GM23338 (cell line): ENCODE measurements at regions not wholly inside any gene's neighbourhood (a gene's known extent, or its start where the extent isn't known, plus 50 kb on each side); places are given as distances from the start of the nearest gene placed in this dataset.

Experiments used
- ATAC-seq: fragments of 200-7000 bp; cut with Tn5 transposase; 3 replicates; pipeline ENCODE4 v1.9.1; 2020
- DNase-seq: peaks from one replicate; pipeline ENCODE4 v3.0.0-alpha.2; 2015; ENCODE audit warnings: low spot score
- H2AFZ ChIP-seq: fragments of 200-600 bp; sonication (generic); 2 replicates; pipeline ENCODE4 v1.8.0; 2016; ENCODE audit warnings: antibody characterized with exemption, mild to moderate bottlenecking, moderate library complexity
- H3F3A ChIP-seq: fragments of 200-600 bp; sonication (generic); replicated peaks from 2 replicates; pipeline ENCODE4 v1.8.0; 2017; ENCODE audit warnings: antibody characterized with exemption, mixed run types, low read depth
- H3K27ac ChIP-seq: fragments of 200-600 bp; sonication (generic); 2 replicates; pipeline ENCODE4 v1.6.1; 2016; ENCODE audit warnings: low read depth
- H3K27me3 ChIP-seq: fragments of 200-600 bp; sonication (generic); 2 replicates; pipeline ENCODE4 v1.8.0; 2016; ENCODE audit warnings: mild to moderate bottlenecking, mixed run types, moderate library complexity; ENCODE audit not compliant: insufficient read depth
- H3K36me3 ChIP-seq: fragments of 200-600 bp; sonication (generic); 2 replicates; pipeline ENCODE4 v1.8.0; 2016; ENCODE audit warnings: mild to moderate bottlenecking; ENCODE audit not compliant: insufficient read depth
- H3K4me1 ChIP-seq: fragments of 200-600 bp; sonication (generic); 2 replicates; pipeline ENCODE4 v1.8.0; 2016; ENCODE audit warnings: mild to moderate bottlenecking, moderate library complexity; ENCODE audit not compliant: insufficient read depth
- H3K4me2 ChIP-seq: fragments of 200-600 bp; sonication (generic); 2 replicates; pipeline ENCODE4 v1.7.1; 2017; ENCODE audit warnings: mixed run types
- H3K4me3 ChIP-seq: fragments of 200-600 bp; sonication (generic); 2 replicates; pipeline ENCODE4 v1.6.1; 2016; ENCODE audit warnings: mixed run types
- H3K79me2 ChIP-seq: fragments of 200-600 bp; sonication (generic); replicated peaks from 2 replicates; pipeline ENCODE4 v1.8.0; 2017; ENCODE audit warnings: mild to moderate bottlenecking; ENCODE audit not compliant: insufficient read depth
- H3K9me2 ChIP-seq: fragments of 200-600 bp; sonication (generic); 2 replicates; pipeline ENCODE4 v1.8.0; 2017; ENCODE audit not compliant: insufficient read depth
- H4K20me1 ChIP-seq: fragments of 200-600 bp; sonication (generic); replicated peaks from 2 replicates; pipeline ENCODE4 v1.8.0; 2017; ENCODE audit warnings: mild to moderate bottlenecking; ENCODE audit not compliant: insufficient read depth
- H3K27ac Mint-ChIP-seq: 2 replicates; pipeline ENCODE4 v1.8.0; 2020; ENCODE audit warnings: inconsistent platforms, mild to moderate bottlenecking, moderate library complexity, mixed read lengths
- H3K27me3 Mint-ChIP-seq: 3 replicates; pipeline ENCODE4 v1.8.0; 2022; ENCODE audit warnings: low read depth, mild to moderate bottlenecking, moderate library complexity, mixed read lengths, inconsistent platforms; ENCODE audit not compliant: insufficient read depth, poor library complexity
- H3K36me3 Mint-ChIP-seq: 3 replicates; pipeline ENCODE4 v1.8.0; 2021; ENCODE audit warnings: low read depth, mild to moderate bottlenecking, inconsistent platforms, moderate library complexity, mixed read lengths
- H3K4me1 Mint-ChIP-seq: 3 replicates; pipeline ENCODE4 v1.8.0; 2020; ENCODE audit warnings: mild to moderate bottlenecking, inconsistent platforms, mixed read lengths
- H3K4me3 Mint-ChIP-seq: 3 replicates; pipeline ENCODE4 v1.8.0; 2021; ENCODE audit warnings: moderate library complexity, mild to moderate bottlenecking, inconsistent platforms, mixed read lengths
- H3K9me3 Mint-ChIP-seq: 3 replicates; pipeline ENCODE4 v1.8.0; 2020; ENCODE audit warnings: moderate library complexity, mild to moderate bottlenecking, inconsistent platforms, mixed read lengths
- CREB1 ChIP-seq: fragments of 250-450 bp; sonication (Bioruptor Pico); IDR thresholded peaks from 2 replicates; pipeline ENCODE4 v1.5.0; 2020; ENCODE audit warnings: low read depth, mild to moderate bottlenecking, moderate library complexity
- EZH2phosphoT487 ChIP-seq: fragments of 200-600 bp; sonication (generic); IDR thresholded peaks from one replicate; pipeline ENCODE4 v1.8.1; 2018; ENCODE audit warnings: antibody characterized with exemption; ENCODE audit not compliant: unreplicated experiment
- JUNB ChIP-seq: IDR thresholded peaks from one replicate; pipeline ENCODE4 v1.6.1; 2016; ENCODE audit warnings: antibody characterized with exemption; ENCODE audit not compliant: unreplicated experiment
- ZNF114 ChIP-seq: fragments of 250-450 bp; sonication (Bioruptor Pico); IDR thresholded peaks from 2 replicates; pipeline ENCODE4 v1.5.0; 2020; ENCODE audit warnings: mild to moderate bottlenecking, moderate library complexity
- ZNF331 ChIP-seq: fragments of 250-450 bp; sonication (Bioruptor Pico); IDR thresholded peaks from 2 replicates; pipeline ENCODE4 v1.5.0; 2020; ENCODE audit warnings: low read depth, mild to moderate bottlenecking, moderate library complexity
- ZNF462 ChIP-seq: fragments of 250-450 bp; sonication (Bioruptor Pico); IDR thresholded peaks from 2 replicates; pipeline ENCODE4 v1.5.0; 2020; ENCODE audit warnings: mild to moderate bottlenecking, moderate library complexity
- TF ChIP-seq, protein P1 (sequence below): IDR thresholded peaks from one replicate; pipeline ENCODE4 v1.6.1; 2018; ENCODE audit warnings: antibody characterized with exemption; ENCODE audit not compliant: unreplicated experiment

- H3K4me3 ChIP-seq, result no peak overlapping the region
- H3K27ac Mint-ChIP-seq, result no peak overlapping the region
- TF ChIP-seq CREB1 (CRISPR knock-in tag) (no peak), ZNF331 (CRISPR knock-in tag) (no peak), EZH2phosphoT487 (no peak), ZNF462 (CRISPR knock-in tag) (no peak), JUNB (no peak), ZNF114 (CRISPR knock-in tag) (no peak)
- TF ChIP-seq, protein P1, sequence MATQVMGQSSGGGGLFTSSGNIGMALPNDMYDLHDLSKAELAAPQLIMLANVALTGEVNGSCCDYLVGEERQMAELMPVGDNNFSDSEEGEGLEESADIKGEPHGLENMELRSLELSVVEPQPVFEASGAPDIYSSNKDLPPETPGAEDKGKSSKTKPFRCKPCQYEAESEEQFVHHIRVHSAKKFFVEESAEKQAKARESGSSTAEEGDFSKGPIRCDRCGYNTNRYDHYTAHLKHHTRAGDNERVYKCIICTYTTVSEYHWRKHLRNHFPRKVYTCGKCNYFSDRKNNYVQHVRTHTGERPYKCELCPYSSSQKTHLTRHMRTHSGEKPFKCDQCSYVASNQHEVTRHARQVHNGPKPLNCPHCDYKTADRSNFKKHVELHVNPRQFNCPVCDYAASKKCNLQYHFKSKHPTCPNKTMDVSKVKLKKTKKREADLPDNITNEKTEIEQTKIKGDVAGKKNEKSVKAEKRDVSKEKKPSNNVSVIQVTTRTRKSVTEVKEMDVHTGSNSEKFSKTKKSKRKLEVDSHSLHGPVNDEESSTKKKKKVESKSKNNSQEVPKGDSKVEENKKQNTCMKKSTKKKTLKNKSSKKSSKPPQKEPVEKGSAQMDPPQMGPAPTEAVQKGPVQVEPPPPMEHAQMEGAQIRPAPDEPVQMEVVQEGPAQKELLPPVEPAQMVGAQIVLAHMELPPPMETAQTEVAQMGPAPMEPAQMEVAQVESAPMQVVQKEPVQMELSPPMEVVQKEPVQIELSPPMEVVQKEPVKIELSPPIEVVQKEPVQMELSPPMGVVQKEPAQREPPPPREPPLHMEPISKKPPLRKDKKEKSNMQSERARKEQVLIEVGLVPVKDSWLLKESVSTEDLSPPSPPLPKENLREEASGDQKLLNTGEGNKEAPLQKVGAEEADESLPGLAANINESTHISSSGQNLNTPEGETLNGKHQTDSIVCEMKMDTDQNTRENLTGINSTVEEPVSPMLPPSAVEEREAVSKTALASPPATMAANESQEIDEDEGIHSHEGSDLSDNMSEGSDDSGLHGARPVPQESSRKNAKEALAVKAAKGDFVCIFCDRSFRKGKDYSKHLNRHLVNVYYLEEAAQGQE, result no peak
- H3K9me3 Mint-ChIP-seq, result peaks cover 4% of the 10 kb centered on the region; the same call in 1 of the 3 replicates
- H3K36me3 Mint-ChIP-seq, result no peaks in the 10 kb centered on the region
- H3F3A ChIP-seq, result no peaks in the 10 kb centered on the region
- no peak for DNase-seq
- ATAC-seq, result no peak
- peak overlapping the region; percentile 86; the same call in 1 of the 2 replicates for H2AFZ ChIP-seq
- no peaks in the 10 kb centered on the region for H4K20me1 ChIP-seq
- peaks cover 5% of the 10 kb centered on the region for H3K27me3 Mint-ChIP-seq
- 0 out of 2 replicates have a peak, but pooled peaks cover 10% of the 10 kb centered on the region for H3K9me2 ChIP-seq
- no peak overlapping the region for H3K4me2 ChIP-seq
- H3K4me3 Mint-ChIP-seq, result no peak overlapping the region
- peaks cover 4% of the 10 kb centered on the region; the same call in 1 of the 2 replicates for H3K4me1 ChIP-seq
- peaks cover 10% of the 10 kb centered on the region for H3K4me1 Mint-ChIP-seq
- no peaks in the 10 kb centered on the region for H3K27me3 ChIP-seq
- no peaks in the 10 kb centered on the region for H3K36me3 ChIP-seq
- no peaks in the 10 kb centered on the region for H3K79me2 ChIP-seq
- H3K27ac ChIP-seq, result no peak overlapping the region
Measured at GRCh38 chr5:8516356-8516755, 647.4 kb downstream of the MTRR start.
